ENCODE measurements at regions not wholly inside any gene's neighbourhood (a gene's known extent, or its start where the extent isn't known, plus 50 kb on each side); places are given as distances from the start of the nearest gene placed in this dataset.
A peak's percentile ranks its signal among the peaks of the same experiment; 100 is the strongest.
"Not testable (repeated sequence)": the region's sequence is repeated elsewhere in the genome, so short reads cannot be mapped to it uniquely, and the experiment has no call there.

DNA sequence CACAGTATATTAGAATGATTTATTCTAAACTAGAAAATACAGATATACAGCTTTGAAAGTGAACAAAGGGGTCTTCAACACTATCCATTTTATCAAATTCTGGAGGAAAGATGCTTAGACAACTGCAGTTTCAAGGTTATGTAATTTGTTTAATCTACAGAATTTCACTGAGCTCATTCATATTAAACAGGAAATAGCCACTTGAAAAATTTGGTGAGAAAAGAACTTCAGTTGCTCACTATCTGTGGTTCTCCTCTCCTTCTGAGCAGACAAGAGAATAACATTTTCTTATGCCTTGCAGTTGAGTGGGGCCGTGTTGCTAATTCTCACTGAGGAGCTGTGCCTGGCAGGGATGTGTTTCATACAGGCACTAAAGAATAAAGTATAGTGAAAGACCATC, 1428.2 kb downstream of the CDH12 start:
- ATAC-seq (ENCODE audit: poor library complexity): no peak
- intact Hi-C loops (cut with DNase I): no loop called here
- DNase-seq: no peak

DNA sequence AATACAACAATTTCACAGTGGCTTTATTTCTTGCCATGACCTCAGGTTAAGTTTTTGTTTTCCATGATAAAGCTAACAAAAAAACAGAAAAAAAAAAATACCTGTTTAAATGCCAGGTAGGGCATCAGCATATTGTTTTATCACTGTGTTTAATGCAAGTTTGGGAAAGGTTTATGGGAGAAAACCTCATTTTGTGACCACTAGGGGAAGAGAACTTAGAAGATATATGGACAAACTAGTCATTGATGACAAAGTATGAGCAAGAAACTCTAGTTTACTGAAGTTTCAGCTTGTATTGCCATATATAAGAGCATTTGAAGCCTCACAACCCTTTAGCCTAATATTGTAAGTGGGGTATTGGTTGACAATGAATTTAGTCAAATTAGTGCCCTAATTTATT, 1431.4 kb upstream of the CDH18 start:
- intact Hi-C loops (cut with DNase I): no loop called here
- no peak for DNase-seq
- no peak for ATAC-seq (ENCODE audit: poor library complexity)

DNA sequence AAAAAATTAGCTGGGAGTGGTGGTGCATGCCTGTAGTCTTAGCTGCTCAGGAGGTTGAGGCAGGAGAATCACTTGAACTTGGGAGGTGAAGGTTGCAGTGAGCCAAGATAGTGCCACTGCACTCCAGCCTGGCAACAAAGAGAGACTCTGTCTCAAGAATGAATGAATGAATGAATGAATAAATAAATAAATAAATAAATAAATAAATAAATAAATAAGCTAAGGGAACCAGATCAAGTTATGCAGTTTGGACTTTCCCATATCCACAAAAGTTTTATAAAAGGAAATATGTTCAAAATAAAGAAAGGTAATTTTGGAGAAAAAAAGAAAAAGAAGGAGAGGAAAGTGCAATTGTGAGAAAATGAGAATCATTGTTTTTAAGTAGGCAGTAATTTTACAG, 1414.1 kb upstream of the CDH18 start:
- intact Hi-C loops (cut with DNase I); ATAC-seq (ENCODE audit: poor library complexity); DNase-seq: not testable (repeated sequence)

DNA sequence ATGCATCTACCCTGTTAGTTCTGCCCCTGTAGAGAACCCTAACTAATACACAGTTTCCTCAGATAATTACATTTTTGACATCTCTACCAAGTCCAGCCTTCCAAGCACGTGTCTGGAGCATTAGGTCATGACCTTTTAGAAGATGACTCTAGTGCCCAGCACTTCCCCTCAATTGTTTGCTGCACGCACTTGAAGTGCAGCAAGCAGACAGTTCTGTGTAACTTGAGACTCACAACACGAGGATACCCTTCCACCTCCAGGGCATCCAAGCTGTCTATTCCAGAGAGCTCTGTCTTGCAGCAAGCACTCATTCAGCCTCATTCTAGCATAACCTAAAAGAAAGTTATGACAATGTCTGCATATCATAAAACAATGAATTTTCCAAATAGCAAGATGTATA, 1410.5 kb upstream of the CDH18 start:
- no peak for ATAC-seq (ENCODE audit: poor library complexity)
- no peak for DNase-seq
- intact Hi-C loops (cut with DNase I): no loop called here

GRCh38 chr5:21397693-21398092, 1409.7 kb upstream of the CDH18 start:
- intact Hi-C loops (cut with DNase I): no loop called here
- DNase-seq (no peak), ATAC-seq (ENCODE audit: poor library complexity) (no peak)

DNA sequence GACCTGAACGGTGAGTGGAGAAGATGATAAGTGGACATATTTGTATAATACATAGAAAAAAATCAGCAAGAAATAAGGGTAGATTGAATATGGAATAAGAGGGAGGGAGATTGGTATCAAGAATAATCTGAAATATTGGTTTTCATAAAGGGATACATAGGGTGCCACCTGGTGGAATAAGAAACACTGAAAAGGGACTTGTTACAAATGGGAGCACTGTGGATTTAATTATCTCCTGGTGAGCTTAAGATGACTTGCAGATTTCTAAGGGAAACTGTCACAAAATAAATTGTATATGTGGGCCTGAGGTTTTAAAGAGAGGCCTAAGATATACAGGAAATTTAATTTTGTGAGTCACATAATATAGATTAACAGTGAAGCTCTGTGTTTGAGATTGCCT, 1403.5 kb upstream of the CDH18 start:
- intact Hi-C loops (cut with DNase I): no loop called here
- ATAC-seq (ENCODE audit: poor library complexity) (no peak), DNase-seq (no peak)

- ATAC-seq (ENCODE audit: poor library complexity); DNase-seq; intact Hi-C loops (cut with DNase I): not testable (repeated sequence)
Observed at GRCh38 chr5:21360754-21361153, 1372.8 kb upstream of the CDH18 start.

DNA sequence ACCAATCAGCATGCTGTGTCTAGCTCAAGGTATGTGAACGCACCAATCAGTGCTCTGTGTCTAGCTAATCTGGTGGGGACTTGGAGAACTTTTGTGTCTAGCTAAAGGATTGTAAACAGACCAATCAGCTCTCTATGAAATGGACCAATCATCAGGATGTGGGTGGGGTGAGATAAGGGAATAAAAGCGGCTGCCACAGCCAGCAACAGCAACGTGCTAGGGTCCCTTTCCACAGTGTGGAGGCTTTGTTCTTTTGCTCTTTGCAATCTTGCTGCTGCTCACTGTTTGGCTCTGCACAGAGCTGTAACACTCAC, 1353.9 kb upstream of the CDH18 start:
- DNase-seq; intact Hi-C loops (cut with DNase I); ATAC-seq (ENCODE audit: poor library complexity): not testable (repeated sequence)

GRCh38 chr5:21341203-21341947, 1353.4 kb upstream of the CDH18 start:
- ATAC-seq (ENCODE audit: poor library complexity) (peak; percentile 67), DNase-seq (peak; percentile 36)
- intact Hi-C loops (cut with DNase I): not testable (repeated sequence)

DNA sequence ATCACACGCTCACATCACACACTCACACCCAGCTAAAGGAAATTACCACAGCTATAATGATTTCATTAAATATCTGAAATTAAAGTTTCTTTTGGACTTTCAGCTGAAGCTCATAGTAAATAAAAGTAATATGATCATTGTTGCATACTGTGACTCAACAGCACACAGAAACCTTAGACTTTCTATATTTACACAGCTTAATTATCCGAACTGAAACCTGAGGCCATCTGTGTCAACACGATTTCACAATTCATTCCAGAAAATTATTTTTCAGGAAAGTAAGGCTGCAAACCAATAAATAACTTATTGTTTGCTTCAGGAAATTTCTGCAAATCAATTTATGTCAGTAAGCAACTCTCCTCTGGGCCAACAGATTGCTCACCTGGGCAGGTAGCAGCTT, 1352.2 kb upstream of the CDH18 start:
- intact Hi-C loops (cut with DNase I): not testable (repeated sequence)

DNA sequence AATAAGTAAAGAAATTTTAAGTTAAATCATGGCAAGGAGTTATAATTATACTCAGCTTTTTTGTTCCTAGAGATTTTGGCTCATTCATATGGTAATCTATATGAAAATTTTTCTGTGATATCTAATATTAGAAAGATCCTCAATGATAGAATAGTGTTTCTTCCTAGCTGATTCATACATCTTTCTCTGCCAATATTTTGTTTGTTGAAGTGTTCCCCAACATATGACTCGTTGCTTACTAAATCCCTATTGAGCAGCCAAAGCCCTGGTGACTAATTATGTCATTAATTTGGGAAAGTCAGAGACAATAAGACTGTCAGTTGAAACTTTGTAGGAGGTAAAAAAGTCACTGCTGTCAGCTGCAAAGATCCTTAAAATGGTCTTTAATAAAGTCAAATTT, 1348.5 kb upstream of the CDH18 start:
- intact Hi-C loops (cut with DNase I); DNase-seq; ATAC-seq (ENCODE audit: poor library complexity): not testable (repeated sequence)

More for the DNA sequence above, 1352.2 kb upstream of the CDH18 start:
- DNase-seq; ATAC-seq (ENCODE audit: poor library complexity): not testable (repeated sequence)

DNA sequence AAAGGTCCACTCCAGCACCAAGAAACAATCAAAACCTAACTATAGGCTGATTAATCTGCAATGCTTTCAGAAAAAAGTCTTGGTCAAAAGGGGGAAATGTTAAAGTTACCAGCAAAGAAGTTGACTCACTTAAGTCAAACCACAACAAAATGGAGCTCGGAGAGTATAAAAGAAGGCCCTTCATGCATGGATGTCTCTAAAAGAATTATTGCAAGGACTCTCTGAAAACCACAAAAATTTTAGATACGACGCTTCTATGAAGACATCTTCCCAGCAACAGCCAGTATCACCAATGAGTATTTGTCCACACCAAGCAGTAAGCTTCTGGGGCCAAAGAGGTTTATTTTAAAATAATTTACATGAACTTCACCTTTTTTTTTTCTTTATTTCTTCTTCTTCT, 1327.4 kb upstream of the CDH18 start:
- intact Hi-C loops (cut with DNase I); DNase-seq; ATAC-seq (ENCODE audit: poor library complexity): not testable (repeated sequence)

DNA sequence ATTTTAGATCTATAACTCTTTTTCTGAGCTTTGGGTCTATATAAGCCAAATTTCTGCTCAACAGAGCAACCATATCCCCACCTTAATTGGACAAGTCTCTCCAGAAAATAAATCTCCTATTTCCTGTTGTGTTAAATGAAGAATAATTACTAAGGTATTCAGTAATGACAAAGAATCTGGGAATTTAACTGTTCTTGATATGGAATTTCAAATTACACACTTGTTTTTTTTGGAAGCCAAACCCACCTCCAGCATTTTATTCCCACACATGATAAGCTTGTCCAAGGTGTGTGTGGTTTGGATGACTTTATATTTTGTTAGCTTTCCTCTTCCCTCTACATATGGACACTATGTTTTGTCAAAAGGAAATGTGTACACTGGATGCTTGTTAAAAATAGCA, 1313.2 kb upstream of the CDH18 start:
- ATAC-seq (ENCODE audit: poor library complexity); intact Hi-C loops (cut with DNase I); DNase-seq: not testable (repeated sequence)

- ATAC-seq (ENCODE audit: poor library complexity); intact Hi-C loops (cut with DNase I); DNase-seq: not testable (repeated sequence)
Observed at GRCh38 chr5:21274361-21274760, 1286.4 kb upstream of the CDH18 start.

GRCh38 chr5:21263361-21263760, 1275.4 kb upstream of the CDH18 start:
- ATAC-seq (ENCODE audit: poor library complexity) (no peak), DNase-seq (no peak)
- intact Hi-C loops (cut with DNase I): no loop called here

DNA sequence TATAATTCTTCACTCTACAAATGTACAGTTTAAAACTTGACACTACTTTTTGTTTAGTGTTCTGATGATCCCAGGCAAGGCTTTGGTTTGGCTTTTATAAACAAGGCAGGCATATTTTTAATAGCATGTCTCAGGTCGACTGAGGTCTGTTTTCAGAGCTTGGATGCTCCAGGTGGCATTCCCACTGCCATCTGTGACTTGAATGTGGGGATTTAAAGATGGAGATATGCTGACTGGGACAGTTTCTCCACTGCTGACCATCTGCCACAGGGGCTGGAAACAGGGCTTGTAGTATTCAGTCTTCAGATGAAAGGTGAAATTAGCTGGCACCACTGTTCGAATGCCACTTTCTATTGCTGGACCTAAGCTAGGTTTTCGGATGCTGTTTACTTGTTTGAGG, 1266.2 kb upstream of the CDH18 start:
- intact Hi-C loops (cut with DNase I): no loop called here
- DNase-seq (no peak), ATAC-seq (ENCODE audit: poor library complexity) (no peak)

- no peak for ATAC-seq (ENCODE audit: poor library complexity)
- DNase-seq: no peak
- intact Hi-C loops (cut with DNase I): no loop called here
Observed at GRCh38 chr5:21244982-21245381, 1257.0 kb upstream of the CDH18 start.

GRCh38 chr5:21238786-21239185, 1250.8 kb upstream of the CDH18 start:
- DNase-seq (no peak), ATAC-seq (ENCODE audit: poor library complexity) (no peak)
- intact Hi-C loops (cut with DNase I): no loop called here

- DNase-seq: no peak
- intact Hi-C loops (cut with DNase I): no loop called here
- no peak for ATAC-seq (ENCODE audit: poor library complexity)
Observed at GRCh38 chr5:21237461-21237860, 1249.5 kb upstream of the CDH18 start.

DNA sequence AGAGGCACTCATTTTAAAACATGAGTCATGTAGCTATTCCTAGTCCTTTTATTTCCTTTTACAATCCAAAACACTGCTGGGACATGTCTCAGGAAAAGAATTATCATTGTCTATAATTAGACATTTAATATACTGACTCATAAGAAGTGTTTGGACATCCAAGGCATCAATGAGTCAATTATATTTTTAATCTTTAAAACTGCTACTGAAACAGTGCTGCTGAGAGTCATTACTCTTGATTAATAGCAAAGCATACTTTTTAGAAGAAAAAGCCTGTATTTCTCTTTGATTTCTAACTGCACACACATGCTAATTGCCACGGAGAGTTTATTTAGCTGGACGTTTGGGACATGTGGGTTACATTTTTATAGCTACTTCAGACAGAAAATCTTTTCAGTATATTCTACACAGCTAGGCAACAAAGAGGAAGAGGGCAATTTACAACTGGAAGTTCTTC, 1249.0 kb upstream of the CDH18 start:
- DNase-seq: no peak
- intact Hi-C loops (cut with DNase I): no loop called here
- peak; percentile 53 for ATAC-seq (ENCODE audit: poor library complexity)

DNA sequence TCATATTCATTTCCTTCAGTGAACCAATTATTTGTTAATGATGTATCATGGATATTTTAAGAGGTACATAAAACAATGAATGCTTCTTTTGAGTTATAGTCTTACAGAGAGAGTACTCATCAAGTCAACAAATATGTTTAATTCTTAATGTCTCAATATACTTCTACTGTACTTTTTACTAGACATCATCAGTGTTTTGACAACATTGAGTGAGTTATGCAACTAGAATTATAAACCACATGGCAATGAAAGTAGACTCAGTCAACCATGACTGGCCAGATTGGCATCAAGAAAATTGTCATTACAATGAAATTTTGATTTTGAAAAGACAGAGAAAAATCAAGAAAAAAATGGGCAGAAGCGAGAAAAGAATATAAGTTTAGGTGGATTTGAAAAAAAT, 1248.1 kb upstream of the CDH18 start:
- intact Hi-C loops (cut with DNase I): no loop called here
- no peak for ATAC-seq (ENCODE audit: poor library complexity)
- DNase-seq: no peak
